Uterus (tissue), 2 donors: ENCODE measurements at regions not wholly inside any gene's neighbourhood (a gene's known extent, or its start where the extent isn't known, plus 50 kb on each side); places are given as distances from the start of the nearest gene placed in this dataset.
"Not testable (repeated sequence)": the region's sequence is repeated elsewhere in the genome, so short reads cannot be mapped to it uniquely, and the experiment has no call there.

Source experiments
- POLR2A ChIP-seq, 2 donors: fragments of 450-650 bp; IDR thresholded peaks; one replicate each; pipeline ENCODE4 v1.6.1; 2016; ENCODE audit warnings: antibody characterized with exemption in 2 of 2, mild to moderate bottlenecking in 1 of 2, moderate library complexity in 1 of 2
- TF ChIP-seq, protein P1 (sequence below), 4 experiments: fragments of 200-600 bp in 2 of 4; fragments of 450-650 bp in 2 of 4; sonication (generic) in 2 of 4; IDR thresholded peaks; one replicate each; pipeline ENCODE4 v1.5.1; 2016 to 2019; ENCODE audit warnings: antibody characterized with exemption in 4 of 4, mild to moderate bottlenecking in 2 of 4, moderate library complexity in 1 of 4

DNA sequence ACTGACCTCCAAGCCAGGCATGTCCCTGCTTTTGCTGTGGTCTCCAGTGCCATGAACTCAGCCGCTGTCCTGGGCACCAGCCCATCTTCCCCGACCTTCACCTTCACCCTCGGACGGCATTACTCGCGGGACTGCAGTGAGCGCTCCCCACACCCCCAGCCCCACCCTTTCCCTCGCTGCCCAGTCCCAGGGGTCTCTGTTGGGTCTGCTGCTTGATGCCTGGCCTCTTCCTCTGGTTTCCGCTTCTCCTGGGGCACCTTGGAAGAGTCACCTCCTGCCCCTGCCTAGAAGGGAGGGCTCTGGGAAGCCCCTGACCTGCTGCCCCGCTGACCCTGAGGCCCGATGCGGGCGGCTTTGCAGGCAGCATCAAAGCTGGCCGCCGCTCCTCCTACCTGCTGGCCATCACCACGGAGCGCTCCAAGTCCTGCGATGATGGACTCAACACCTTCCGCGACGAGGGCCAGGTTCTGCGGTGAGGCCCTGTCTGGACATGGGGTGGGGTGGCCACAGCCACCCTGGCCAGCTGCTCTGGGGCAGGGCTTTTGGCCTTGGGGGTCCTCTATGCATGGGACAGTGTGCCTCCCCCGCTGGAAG lies 102.3 kb downstream of the ZNF267 start:
- not testable (repeated sequence) for TF ChIP-seq POLR2A (IDR thresholded peaks at IDR 0.05)
- TF ChIP-seq, protein P1, sequence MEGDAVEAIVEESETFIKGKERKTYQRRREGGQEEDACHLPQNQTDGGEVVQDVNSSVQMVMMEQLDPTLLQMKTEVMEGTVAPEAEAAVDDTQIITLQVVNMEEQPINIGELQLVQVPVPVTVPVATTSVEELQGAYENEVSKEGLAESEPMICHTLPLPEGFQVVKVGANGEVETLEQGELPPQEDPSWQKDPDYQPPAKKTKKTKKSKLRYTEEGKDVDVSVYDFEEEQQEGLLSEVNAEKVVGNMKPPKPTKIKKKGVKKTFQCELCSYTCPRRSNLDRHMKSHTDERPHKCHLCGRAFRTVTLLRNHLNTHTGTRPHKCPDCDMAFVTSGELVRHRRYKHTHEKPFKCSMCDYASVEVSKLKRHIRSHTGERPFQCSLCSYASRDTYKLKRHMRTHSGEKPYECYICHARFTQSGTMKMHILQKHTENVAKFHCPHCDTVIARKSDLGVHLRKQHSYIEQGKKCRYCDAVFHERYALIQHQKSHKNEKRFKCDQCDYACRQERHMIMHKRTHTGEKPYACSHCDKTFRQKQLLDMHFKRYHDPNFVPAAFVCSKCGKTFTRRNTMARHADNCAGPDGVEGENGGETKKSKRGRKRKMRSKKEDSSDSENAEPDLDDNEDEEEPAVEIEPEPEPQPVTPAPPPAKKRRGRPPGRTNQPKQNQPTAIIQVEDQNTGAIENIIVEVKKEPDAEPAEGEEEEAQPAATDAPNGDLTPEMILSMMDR (IDR thresholded peaks at IDR 0.05) = not testable (repeated sequence)
